ENCODE measurements at regions not wholly inside any gene's neighbourhood (a gene's known extent, or its start where the extent isn't known, plus 50 kb on each side); places are given as distances from the start of the nearest gene placed in this dataset.
A peak's percentile ranks its signal among the peaks of the same experiment; 100 is the strongest.

GRCh38 chr21:28750565-28750964 is 242.1 kb downstream of the LTN1 start:
- no peak for TF ChIP-seq CTCF (IDR thresholded peaks at IDR 0.05; ENCODE audit: insufficient read depth, low read length)
- no peak overlapping the region for H3K4me3 ChIP-seq (ENCODE audit: low read depth, low read length)
- no peak for DNase-seq (ENCODE audit: low read depth)

- H3K4me3 ChIP-seq (ENCODE audit: low read depth, low read length): no peak overlapping the region
- TF ChIP-seq CTCF (IDR thresholded peaks at IDR 0.05; ENCODE audit: insufficient read depth, low read length): no peak
- no peak for DNase-seq (ENCODE audit: low read depth)
Observed at GRCh38 chr21:28749536-28749935, 243.1 kb downstream of the LTN1 start.

DNA sequence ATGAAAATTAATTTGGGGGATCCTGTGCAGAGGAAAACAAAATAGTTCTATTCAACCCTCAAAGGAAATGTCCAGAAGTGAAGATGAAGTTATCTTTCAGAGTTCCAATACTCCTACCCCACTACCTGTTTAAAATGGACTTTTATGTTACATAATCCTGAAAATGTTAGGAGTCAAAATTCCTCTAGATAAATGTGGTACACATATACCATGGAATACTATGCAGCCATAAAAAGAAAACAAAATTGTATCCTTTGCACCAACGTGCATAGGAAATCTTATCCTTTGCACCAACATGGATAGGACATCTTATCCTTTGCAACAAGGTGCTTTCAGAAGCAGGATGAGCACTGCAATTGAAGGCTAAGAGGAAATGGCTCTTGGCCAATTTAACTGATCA is 245.2 kb downstream of the LTN1 start:
- no peak overlapping the region for H3K4me3 ChIP-seq (ENCODE audit: low read depth, low read length)
- TF ChIP-seq CTCF (IDR thresholded peaks at IDR 0.05; ENCODE audit: insufficient read depth, low read length): no peak
- no peak for DNase-seq (ENCODE audit: low read depth)

- H3K4me3 ChIP-seq (ENCODE audit: low read depth, low read length): no peak overlapping the region
- no peak for DNase-seq (ENCODE audit: low read depth)
- TF ChIP-seq CTCF (IDR thresholded peaks at IDR 0.05; ENCODE audit: insufficient read depth, low read length): no peak
Observed at GRCh38 chr21:28746166-28746565, 246.5 kb downstream of the LTN1 start.

DNA sequence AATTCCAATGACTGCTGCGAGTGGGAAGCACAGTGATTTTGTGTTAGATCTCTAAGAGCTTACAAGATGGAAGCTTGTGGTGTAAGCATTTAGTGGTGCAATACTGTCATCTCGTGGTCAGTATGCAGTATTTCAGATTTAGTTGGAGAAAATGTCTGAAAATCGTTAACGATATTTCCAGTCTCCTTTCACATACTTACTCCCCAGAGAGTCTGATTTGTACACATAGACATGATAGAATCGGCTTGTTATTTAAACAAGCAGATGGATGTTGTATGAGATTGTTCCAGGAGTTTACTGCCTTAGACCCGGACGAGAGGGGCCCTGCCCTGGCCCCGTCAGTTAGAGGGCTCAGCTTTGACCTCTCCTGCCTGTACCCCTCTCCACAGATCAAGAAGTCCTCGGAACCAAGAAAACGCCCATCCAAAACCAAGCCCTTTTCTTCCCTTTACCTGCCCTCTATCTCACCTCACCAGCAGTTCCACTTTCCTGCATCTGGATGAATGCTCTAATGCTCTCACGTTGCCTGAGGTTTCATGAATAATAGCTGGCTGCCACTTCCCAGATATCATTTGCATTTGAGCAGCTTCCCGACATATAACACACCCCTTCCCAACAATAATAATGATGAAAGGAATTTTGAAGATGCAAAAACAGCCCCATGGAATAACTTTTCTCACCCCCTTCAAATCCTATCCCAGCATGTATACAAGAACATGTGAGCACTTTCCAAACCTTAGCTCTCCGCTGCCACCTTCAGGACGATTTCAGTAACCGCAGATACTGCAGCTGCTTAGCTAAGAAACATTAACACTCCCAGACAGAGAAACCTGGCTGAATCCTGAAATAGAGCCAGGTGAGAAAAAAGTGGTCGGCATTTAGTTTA is 247.3 kb downstream of the LTN1 start:
- H3K4me3 ChIP-seq (ENCODE audit: low read depth, low read length): peak overlapping the region; percentile 53
- peak; percentile 88 for TF ChIP-seq CTCF (IDR thresholded peaks at IDR 0.05; ENCODE audit: insufficient read depth, low read length)
- DNase-seq (ENCODE audit: low read depth): peak; percentile 98

DNA sequence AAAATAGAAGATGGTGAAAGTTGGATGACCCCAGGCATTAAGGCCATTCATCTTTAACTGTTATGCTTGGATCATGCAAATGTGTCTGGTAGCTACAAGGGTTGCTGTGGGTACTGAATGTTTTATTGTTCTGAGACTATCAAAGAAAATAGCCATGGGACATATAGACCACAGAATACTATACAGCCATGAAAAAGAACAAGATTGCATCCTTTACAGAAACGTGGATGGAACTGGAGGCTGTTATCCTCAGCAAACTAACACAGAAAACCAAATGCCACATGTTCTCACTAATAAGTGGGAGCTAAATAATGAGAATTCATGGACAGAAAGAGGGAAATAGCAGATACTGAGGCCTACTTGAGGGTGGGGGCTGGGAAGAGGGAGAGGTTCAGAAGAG is 249.0 kb downstream of the LTN1 start:
- no peak overlapping the region for H3K4me3 ChIP-seq (ENCODE audit: low read depth, low read length)
- no peak for DNase-seq (ENCODE audit: low read depth)
- TF ChIP-seq CTCF (IDR thresholded peaks at IDR 0.05; ENCODE audit: insufficient read depth, low read length): no peak
